CD4-positive, alpha-beta T cell (primary cell): ENCODE measurements at regions not wholly inside any gene's neighbourhood (a gene's known extent, or its start where the extent isn't known, plus 50 kb on each side); places are given as distances from the start of the nearest gene placed in this dataset.

Source experiments
- ATAC-seq: fragments of 200-7000 bp; cut with Tn5 transposase; one replicate; pipeline ENCODE4 v1.10.0; 2022; ENCODE audit warnings: mild to moderate bottlenecking; ENCODE audit not compliant: poor library complexity
- CTCF ChIA-PET: fragments of 350-600 bp; sonication (Branson Sonifier 250); formaldehyde crosslinking; loops from one replicate; lab custom pipeline; 2021; ENCODE audit warnings: antibody characterized with exemption, inconsistent platforms; lab: Charles Lee
- POLR2A ChIA-PET: fragments of 350-600 bp; sonication (Branson Sonifier 250); formaldehyde crosslinking; loops from one replicate; lab custom pipeline; 2021; ENCODE audit warnings: antibody characterized with exemption, inconsistent platforms; lab: Charles Lee
- DNase-seq, 14 experiments: peaks; one replicate each; pipeline ENCODE4 v3.0.0-alpha.2; 2013 to 2020; ENCODE audit warnings: mixed read lengths in 2 of 14
- H3K27ac ChIP-seq, 2 donors: one replicate each; pipeline versions ENCODE4 v1.5.1 to v1.7.0; 2013; ENCODE audit warnings: low read length in 2 of 2, low read depth in 1 of 2, mild to moderate bottlenecking in 1 of 2
- H3K27me3 ChIP-seq, 2 experiments: 1 replicate in 1 of 2; 2 replicates in 1 of 2; pipeline versions ENCODE4 v1.6.1 to v1.7.0; 2013; ENCODE audit warnings: low read length in 2 of 2, control low read depth in 1 of 2, mild to moderate bottlenecking in 1 of 2, moderate library complexity in 1 of 2; ENCODE audit not compliant: insufficient read depth in 2 of 2, control insufficient read depth in 1 of 2
- H3K36me3 ChIP-seq: one replicate; pipeline ENCODE4 v1.6.1; 2013; ENCODE audit warnings: low read length, control low read depth; ENCODE audit not compliant: insufficient read depth
- H3K4me1 ChIP-seq: one replicate; pipeline ENCODE4 v1.6.1; 2013; ENCODE audit warnings: low read length, control low read depth; ENCODE audit not compliant: insufficient read depth
- H3K4me3 ChIP-seq: one replicate; pipeline ENCODE4 v1.5.1; 2013; ENCODE audit warnings: mild to moderate bottlenecking, low read length, moderate library complexity
- H3K9me3 ChIP-seq, 2 experiments: 1 replicate in 1 of 2; 2 replicates in 1 of 2; pipeline versions ENCODE4 v1.6.1 to v1.7.0; 2013; ENCODE audit warnings: low read length in 2 of 2, mild to moderate bottlenecking in 2 of 2, control low read depth in 1 of 2, moderate library complexity in 1 of 2; ENCODE audit not compliant: control insufficient read depth in 1 of 2, insufficient read depth in 1 of 2
- H3K27ac Mint-ChIP-seq: one replicate; pipeline ENCODE4 v1.8.0; 2020; ENCODE audit warnings: mixed read lengths
- H3K27me3 Mint-ChIP-seq: one replicate; pipeline ENCODE4 v1.8.0; 2021; ENCODE audit warnings: mixed read lengths
- H3K36me3 Mint-ChIP-seq: one replicate; pipeline ENCODE4 v1.8.0; 2021; ENCODE audit warnings: low read depth, mixed read lengths
- H3K4me1 Mint-ChIP-seq: one replicate; pipeline ENCODE4 v1.8.0; 2021; ENCODE audit warnings: low read depth, mixed read lengths
- H3K4me3 Mint-ChIP-seq: one replicate; pipeline ENCODE4 v1.8.0; 2020; ENCODE audit warnings: mild to moderate bottlenecking, mixed read lengths
- H3K9me3 Mint-ChIP-seq: one replicate; pipeline ENCODE4 v1.8.0; 2020; ENCODE audit warnings: mixed read lengths
- intact Hi-C, 2 experiments: fragments of 100-400 bp; cut with DNase I in 1 of 2; cut with micrococcal nuclease in 1 of 2; formaldehyde crosslinking; loops; one replicate each; pipeline versions ENCODE4 v1.15.1 to v1.9.0; 2023 to 2025; cut with DNase I, micrococcal nuclease
- TF ChIP-seq, protein P1 (sequence below): fragments of 200-600 bp; IDR thresholded peaks from one replicate; pipeline ENCODE4 v1.8.0; 2022; ENCODE audit warnings: antibody characterized with exemption, mild to moderate bottlenecking

DNA sequence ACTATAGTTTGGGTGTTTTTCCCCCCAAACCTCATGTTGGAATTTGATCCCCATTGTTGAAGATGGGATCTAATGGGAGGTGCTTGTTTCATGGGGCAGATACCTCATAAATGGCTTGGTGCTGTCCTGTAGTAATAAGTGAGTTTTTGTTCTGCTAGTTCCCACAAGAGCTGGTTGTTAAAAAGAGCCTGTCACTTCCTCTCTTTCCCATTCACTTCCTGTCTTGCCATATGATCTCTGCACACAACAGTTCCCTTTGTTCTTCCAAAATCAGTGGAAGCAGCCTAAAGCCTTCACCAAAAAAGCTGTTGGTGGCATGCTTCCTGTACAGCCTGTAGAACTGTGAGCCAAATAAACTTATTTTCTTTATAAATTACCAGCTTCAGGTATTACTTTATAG is 768.2 kb upstream of the VRK2 start:
- no peaks in the 10 kb centered on the region for H3K36me3 Mint-ChIP-seq
- peaks cover 10% of the 10 kb centered on the region for H3K9me3 Mint-ChIP-seq
- CTCF ChIA-PET: no interaction called here
- ATAC-seq (no peak), DNase-seq (no peak)
- H3K4me1 Mint-ChIP-seq: no peaks in the 10 kb centered on the region
- no peaks in the 10 kb centered on the region for H3K27me3 Mint-ChIP-seq
- H3K27ac Mint-ChIP-seq: no peak overlapping the region
- intact Hi-C loops: no loop called here
- Histone ChIP-seq H3K36me3 (no peaks in the 10 kb centered on the region), H3K4me3 (no peak overlapping the region), H3K4me1 (no peaks in the 10 kb centered on the region), H3K27ac (no peak overlapping the region), H3K27me3 (no peaks in the 10 kb centered on the region), H3K9me3 (peaks cover 7 to 13% of the 10 kb centered on the region in 2 experiments)
- H3K4me3 Mint-ChIP-seq: no peak overlapping the region
- POLR2A ChIA-PET: no interaction called here
- TF ChIP-seq, protein P1, sequence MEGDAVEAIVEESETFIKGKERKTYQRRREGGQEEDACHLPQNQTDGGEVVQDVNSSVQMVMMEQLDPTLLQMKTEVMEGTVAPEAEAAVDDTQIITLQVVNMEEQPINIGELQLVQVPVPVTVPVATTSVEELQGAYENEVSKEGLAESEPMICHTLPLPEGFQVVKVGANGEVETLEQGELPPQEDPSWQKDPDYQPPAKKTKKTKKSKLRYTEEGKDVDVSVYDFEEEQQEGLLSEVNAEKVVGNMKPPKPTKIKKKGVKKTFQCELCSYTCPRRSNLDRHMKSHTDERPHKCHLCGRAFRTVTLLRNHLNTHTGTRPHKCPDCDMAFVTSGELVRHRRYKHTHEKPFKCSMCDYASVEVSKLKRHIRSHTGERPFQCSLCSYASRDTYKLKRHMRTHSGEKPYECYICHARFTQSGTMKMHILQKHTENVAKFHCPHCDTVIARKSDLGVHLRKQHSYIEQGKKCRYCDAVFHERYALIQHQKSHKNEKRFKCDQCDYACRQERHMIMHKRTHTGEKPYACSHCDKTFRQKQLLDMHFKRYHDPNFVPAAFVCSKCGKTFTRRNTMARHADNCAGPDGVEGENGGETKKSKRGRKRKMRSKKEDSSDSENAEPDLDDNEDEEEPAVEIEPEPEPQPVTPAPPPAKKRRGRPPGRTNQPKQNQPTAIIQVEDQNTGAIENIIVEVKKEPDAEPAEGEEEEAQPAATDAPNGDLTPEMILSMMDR: no peak

DNA sequence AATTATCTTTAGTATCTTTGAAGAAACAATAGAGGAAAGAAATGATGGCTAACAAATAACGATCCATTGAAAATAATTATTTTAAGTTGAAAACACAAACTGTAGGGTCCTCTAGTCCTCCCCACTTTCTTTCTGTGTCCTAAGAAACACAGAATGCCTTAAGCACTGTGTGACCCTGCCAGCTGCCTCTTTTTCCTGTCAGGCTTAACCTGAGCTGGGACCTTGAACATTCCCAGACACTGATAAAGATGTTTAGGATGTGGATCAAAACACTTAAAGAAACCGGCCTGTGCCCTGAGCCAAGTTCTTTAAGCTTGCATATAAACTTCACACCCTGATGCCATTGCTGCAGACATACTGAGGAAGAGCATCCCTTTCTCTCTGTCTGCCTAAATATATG is 755.4 kb upstream of the VRK2 start:
- TF ChIP-seq, protein P1: no peak
- ChIA-PET CTCF (no interaction called here), POLR2A (no interaction called here)
- ATAC-seq (no peak), DNase-seq (no peak)
- Histone ChIP-seq H3K36me3 (no peaks in the 10 kb centered on the region), H3K9me3 (no peaks in the 10 kb centered on the region), H3K4me3 (no peak overlapping the region), H3K27me3 (no peaks in the 10 kb centered on the region), H3K27ac (no peak overlapping the region), H3K4me1 (no peaks in the 10 kb centered on the region)
- H3K4me1 Mint-ChIP-seq: no peaks in the 10 kb centered on the region
- peaks cover 7% of the 10 kb centered on the region for H3K9me3 Mint-ChIP-seq
- intact Hi-C loops: no loop called here
- no peaks in the 10 kb centered on the region for H3K36me3 Mint-ChIP-seq
- no peak overlapping the region for H3K4me3 Mint-ChIP-seq
- no peak overlapping the region for H3K27ac Mint-ChIP-seq
- no peaks in the 10 kb centered on the region for H3K27me3 Mint-ChIP-seq

DNA sequence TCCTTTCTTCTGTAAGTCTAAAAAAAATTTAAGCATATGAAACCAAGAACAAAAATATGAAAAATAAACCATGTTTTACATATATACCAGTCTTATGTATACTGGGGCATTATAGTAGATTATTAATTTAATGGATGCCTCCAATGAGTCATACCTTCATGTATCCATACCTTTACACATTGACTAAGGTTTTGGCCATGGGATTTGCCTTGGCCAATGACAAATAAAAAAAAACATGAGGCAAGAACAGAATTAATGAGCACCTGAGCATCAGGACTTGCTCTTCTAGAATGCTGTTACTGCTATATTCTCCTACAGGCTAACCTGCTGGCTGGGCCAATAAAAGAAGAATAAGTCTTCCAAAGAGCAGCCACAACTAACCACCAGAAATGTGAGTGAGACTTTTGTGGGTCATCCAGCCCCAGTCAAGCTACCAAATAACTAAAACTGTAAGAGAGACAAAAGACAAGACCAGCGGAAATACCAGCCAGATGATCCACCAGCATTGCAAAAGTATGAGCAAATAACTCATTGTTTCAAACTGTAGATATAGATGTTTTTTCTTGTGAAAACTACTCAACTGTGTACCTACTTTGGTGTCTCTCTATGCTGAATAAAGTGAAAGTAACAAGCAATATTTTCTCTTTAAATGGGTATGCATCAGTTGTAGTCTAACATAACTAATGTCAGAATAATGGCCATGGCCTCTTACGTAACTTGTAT is 749.6 kb upstream of the VRK2 start:
- no peak overlapping the region for H3K27ac Mint-ChIP-seq
- H3K27me3 ChIP-seq: no peaks in the 10 kb centered on the region
- H3K27me3 Mint-ChIP-seq: no peaks in the 10 kb centered on the region
- H3K4me3 ChIP-seq: no peak overlapping the region
- no peaks in the 10 kb centered on the region for H3K4me1 Mint-ChIP-seq
- peaks cover 0 to 5% of the 10 kb centered on the region in 2 experiments for H3K9me3 ChIP-seq
- CTCF ChIA-PET: no interaction called here
- DNase-seq (no peak), ATAC-seq (no peak)
- H3K27ac ChIP-seq: no peak overlapping the region
- H3K4me3 Mint-ChIP-seq: no peak overlapping the region
- H3K4me1 ChIP-seq: no peaks in the 10 kb centered on the region
- H3K36me3 ChIP-seq: no peaks in the 10 kb centered on the region
- no peaks in the 10 kb centered on the region for H3K36me3 Mint-ChIP-seq
- H3K9me3 Mint-ChIP-seq: peaks cover 3% of the 10 kb centered on the region
- POLR2A ChIA-PET: no interaction called here
- intact Hi-C loops: no loop called here
- TF ChIP-seq, protein P1: no peak
